GM18870 (cell line): ENCODE measurements at regions not wholly inside any gene's neighbourhood (a gene's known extent, or its start where the extent isn't known, plus 50 kb on each side); places are given as distances from the start of the nearest gene placed in this dataset.

ENCODE experiments used
- ATAC-seq: cut with Tn5 transposase; IDR thresholded peaks from one replicate; pipeline ENCODE4 v1.9.1; 2021; ENCODE audit warnings: moderate library complexity; ENCODE audit not compliant: unreplicated experiment

DNA sequence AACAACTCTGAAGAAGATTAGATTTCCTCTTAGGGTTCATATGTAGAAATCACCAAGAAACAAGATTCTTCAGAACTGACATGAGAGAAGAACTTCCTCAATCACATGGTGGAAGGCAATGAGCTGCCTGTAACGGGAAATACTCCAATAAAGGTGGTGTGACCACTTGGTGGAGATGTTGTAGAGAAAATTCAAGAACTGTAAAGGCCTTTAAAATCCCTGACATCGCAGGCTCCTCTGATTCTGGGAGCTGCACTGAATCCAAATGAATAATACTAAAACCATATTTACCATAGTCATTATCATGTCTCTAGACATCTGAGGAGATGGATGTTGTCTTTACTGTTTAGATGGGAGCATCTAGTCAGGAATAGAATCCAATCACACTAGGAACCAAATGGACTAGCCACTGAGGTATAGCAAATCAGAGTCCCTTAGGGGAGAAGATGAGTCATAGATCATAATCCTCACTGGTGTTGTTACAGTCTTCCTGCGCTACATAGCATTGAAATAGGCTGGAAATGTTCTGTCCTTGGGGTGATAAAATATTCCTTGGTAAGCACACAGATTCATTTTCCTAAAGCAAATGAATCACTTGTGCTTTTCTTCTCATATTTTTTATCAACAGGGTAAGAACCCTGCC lies 321.6 kb upstream of the TENM4 start:
- ATAC-seq, result no peak

DNA sequence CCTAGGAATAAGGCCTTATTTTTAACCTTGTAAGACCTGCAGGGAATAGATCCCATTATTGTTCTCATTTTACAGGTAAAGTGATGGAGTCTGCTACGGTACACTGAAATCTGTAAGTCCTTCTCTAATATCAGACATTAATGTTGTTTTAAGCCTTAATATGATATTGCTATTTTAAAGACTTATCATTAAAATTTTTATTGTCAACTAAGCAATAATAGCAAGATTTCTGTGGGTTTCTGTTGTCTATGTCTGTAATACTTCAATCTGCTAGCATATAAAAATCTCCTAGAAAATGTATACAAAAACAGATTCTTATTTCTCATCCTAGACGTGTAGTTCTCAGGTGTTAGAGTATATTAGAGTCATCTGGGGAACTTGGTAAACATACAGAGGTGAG lies 317.5 kb upstream of the TENM4 start:
- ATAC-seq, result no peak

DNA sequence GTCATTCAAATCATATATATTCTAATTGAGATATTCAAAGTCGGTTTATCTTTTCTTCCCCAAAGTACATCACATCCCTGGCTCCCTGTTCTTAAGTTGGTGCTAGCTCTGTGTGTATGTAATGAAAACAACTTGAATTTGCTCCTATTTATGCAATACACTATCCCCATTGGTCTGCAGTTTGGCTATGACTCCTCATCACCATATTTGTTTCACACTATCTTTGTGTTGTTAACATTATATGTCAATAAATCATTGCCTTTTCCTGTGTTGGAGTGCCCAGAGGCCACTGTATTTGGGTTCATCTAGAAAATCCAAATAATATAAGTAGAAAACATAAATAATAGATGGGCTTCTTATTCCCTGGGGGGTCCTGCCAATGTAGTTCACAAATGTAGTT lies 306.6 kb upstream of the TENM4 start:
- ATAC-seq, result no peak

DNA sequence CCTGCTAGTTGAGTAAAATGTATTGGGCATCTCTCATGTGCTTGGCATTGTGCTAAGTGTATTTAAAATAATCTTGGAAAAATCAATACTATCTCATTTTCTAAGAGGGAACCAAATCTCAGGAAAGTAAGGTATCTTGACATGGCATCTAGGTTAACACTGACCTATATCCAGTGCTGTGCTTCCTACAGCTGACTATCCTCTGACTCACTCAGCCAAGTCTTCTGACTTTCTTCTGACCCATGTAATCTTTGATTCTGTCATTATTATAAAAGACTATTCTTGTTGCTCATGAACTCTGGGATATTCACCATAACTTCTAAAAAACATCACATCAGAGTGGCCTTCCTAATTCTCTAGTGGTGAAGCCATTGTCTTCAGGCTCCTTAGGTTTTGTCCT lies 304.1 kb upstream of the TENM4 start:
- no peak for ATAC-seq

DNA sequence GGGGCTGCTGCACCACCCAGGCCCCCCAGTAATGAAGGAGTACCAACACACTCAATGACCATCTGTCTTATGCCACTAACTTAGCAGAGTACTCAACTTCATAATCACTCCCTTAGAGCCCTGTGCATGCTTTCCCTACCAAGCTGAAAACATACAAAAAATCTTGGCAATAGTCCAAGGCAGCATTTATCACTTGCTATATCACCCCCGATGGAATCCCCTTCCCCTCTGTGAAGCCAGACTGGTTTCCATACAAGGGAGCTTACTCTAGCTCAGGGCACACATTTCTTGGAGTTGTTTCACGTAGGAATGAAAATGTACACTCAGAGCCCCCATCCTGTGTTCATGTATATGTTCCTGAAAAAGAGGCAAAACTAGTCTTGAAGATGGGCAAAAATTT lies 301.3 kb upstream of the TENM4 start:
- no peak for ATAC-seq

DNA sequence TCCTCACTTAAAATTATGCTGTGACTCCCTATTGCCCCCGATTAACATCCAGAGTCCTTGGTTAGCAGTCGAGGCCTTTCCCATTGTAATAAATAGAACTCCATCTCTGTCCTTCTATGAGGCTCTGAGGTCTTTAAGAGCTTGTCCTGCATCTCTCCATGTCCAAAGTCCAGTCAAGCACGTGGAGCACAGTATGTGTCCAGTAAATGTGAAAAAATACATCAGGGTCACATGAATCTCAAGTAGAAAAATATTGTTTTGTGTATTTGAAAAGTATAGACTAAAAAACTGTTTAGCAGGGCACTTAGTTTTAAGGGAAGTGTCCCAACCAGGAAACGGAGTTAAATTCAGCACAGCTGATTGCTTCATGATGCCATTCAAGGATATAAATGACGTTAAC lies 298.8 kb upstream of the TENM4 start:
- ATAC-seq, result no peak

DNA sequence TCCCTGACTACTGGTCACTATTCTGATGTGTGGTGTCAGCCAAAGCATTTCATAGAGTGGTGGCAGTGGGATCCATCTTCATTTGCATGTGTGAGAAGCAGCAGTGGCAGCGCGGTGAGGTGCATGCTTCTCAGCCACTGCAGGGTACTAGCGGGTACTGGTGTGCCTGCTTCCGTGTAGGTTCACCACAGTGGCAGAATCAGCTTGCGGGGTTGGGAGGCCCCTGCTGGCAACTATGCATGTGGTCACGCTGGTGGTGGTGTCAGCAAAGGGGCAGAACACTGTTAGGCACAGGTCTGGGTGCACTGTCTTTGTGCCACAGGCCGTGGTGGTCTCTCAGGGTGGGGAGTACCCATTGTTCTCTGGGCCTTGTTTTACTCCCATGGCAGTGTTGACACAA lies 286.4 kb upstream of the TENM4 start:
- ATAC-seq, result no peak

DNA sequence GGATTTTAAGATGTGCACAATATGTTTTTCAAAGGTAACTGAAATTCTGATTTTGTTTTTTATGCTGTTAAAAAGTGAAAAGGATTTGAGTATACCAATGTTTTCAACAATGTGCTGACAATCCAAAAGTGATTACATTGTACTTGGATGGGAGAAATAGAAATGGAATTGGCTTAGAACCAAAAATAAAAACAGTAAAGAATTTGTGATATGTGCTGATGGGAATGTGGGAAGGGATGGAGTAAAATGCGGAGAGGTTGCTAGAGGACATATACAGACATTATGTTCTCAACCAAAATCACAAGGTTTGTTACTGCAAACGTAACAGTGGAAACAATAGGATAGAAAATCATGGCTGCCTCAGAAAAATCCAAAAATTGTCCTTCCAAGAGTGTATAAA lies 279.3 kb upstream of the TENM4 start:
- no peak for ATAC-seq

DNA sequence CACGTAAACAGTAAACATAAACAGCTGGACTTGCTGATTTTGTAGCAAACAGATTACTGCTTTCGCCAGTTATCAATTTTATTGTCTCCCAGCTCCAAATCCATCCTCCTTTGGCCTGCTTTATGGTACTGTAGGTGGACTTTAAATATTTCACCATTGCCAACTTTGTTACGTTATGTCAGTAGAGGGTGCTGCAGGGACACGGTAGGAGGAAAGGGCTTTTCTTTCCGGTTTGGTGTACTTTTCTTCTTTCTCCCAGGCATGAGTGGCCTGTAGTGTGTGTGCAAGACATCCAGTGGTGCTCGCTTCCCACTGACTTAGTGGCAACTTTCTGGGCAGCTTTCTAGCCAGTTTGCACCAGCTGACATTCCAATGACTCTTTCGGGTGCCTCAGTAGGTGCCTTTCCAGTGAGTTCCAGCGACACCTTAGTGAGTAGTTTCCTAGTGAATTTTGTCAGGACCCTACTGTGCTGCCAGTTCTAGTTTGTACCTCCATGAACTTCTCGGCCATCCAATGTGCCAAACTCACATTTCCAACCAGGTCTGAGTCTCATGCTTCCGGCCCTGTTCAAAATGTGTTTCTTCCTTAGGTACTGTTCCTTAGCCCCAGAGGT lies 267.6 kb upstream of the TENM4 start:
- ATAC-seq, result peak; percentile 72

DNA sequence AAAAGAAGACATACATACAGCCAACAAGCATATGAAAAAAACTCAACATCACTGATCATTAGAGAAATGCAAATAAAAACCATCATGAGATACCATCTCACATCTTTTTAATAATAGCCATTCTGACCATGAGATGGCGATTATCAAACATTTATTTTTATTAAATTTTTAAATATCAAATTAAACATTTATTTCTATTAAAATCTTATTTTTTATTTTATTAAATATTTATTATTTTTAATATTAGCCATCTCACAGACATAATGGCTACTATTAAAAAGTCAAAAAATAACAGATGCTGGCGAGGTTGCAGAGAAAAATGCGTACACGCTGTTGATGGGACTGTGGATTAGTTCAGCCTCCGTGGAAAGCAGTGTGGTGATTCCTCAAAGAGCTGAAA lies 264.8 kb upstream of the TENM4 start:
- ATAC-seq, result no peak

DNA sequence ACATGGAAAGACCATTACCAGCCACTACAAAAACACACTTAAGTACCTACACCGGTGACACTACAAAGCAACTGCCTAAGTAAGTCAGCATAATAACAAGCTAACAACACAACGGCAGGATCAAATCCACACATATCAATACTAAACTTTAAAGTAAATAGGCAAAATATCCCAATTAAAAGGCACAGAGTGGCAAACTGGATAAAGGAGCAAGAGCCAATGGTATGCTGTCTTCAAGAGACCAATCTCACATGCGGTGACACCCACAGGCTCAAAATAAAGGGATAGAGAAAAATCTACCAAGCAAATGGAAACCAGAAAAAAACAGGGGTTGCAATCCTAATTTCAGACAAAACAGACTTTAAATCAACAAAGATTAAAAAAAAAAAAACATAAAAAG lies 261.5 kb upstream of the TENM4 start:
- no peak for ATAC-seq

DNA sequence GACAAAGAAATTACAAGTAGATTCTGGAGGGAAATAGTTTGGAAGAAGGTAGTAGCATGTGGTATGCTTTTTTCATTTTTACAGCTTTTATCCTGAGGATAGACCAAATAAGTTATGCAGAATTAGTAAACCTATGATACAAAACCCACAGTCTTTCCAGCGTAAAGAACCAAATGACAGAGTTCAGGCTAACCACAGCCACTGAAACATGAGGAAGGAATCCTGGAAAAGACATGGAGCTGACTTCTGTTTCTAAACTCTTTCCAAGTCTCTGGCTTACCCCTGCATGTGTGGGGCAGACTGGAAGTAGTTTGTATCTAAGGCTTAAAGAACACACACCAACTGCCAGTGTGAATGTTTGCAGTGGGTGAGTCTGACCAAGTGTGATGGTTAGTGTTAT lies 258.4 kb upstream of the TENM4 start:
- ATAC-seq, result no peak

DNA sequence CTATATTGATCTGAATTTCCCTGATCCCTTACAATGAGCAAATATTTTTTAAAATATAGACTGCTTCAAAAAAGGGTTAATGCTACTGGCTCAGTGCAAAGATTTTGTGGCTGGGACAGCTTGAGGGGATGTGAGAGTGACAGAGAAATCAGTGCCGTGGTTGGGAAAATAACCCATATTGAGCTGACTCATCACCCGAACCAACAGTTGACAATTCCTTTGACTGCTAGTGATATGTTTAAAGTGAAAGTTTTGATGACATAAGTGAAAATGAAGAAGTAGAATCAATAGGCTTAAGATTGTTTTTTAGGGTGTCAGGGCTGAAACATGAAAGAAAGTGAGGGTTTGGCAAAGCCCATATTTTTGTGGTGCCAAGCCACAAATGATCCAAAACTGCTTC lies 257.1 kb upstream of the TENM4 start:
- no peak for ATAC-seq

DNA sequence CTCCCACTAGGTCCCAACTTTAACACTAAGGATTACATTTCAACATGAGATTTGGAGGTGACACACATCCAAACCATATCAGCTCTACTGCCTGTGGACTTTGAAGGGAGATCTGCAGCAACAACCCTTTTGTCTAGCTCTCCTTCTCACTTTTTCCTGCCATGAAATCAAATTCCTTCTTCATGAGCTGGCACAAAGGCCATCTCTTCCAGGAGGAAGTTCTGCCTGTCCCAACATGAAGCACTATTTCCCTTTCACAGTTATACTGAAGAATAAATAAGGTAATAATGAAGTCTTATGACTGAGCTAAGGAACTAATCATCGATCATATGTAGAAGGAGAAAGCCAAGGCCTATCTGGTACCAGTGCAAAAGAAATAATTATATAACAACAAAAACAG lies 253.5 kb upstream of the TENM4 start:
- ATAC-seq, result no peak

DNA sequence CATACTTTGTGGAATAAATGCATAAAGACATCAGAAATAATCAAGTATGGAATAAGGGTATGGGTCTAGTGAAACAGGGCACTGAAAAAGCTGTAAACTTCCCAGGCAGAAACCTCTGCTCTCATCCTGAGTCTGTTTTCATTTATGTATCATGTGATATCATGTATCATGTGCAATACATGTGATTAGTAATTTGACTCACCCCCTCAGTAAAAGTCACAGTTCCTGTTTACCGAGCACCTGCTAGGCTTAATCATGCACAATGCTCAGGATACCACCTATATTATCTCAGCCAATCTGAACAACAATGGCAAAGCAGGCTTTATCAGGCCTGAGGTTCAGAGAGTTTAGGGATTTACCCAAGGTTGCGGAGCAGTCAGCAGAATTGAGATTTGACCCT lies 250.6 kb upstream of the TENM4 start:
- no peak for ATAC-seq

DNA sequence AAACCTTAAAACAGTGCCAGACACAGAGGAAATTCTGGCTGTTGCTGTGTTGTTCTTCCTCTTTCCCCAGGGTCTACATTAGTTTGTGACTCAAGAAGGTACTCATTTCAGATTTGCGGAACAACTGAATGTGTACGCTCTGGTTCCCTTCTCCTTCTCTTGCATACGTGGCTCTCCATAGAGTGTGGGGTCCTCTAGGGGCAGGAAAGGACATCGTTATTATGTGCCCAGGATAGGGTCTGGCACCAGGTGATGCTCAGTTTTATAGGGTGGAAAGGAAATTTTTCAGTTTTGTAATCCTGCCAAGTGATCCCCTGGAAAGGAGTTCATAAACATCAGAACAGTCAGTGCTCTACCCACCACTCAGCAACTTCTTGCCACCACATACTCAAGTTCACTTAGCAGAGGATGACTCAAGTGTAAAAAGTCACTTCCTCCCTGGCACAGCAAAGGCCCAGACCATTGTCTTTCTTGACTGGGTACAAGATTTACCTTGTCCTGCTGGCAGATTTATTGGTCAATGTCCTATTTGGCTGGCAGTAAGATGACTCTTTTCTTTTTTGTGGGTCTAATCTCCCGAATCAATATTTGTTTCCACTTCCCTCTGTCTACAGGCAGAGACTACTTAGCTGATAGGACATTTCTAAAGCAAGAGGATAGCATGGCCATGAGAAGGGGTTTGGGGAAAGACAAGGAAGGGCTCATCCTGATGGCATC lies 246.0 kb upstream of the TENM4 start:
- ATAC-seq, result no peak

DNA sequence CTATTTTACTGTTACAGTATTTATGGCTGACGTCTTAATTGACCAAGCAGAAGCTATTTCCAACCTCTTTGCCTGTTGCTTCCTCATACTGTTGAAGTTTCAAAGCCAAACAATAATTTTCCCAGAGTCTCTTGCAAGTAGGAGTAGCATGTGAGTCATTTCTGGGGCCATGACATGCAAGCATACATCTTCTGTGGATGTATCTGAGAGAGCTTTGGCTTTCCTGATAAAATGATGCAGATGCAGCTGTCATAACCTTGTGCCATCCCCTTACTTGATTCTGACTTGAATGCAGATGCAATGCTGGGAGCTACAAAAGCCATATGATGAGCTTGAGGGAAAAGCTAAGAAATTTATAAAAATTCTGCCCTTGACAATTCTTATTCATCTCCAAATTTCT lies 243.1 kb upstream of the TENM4 start:
- ATAC-seq, result no peak

DNA sequence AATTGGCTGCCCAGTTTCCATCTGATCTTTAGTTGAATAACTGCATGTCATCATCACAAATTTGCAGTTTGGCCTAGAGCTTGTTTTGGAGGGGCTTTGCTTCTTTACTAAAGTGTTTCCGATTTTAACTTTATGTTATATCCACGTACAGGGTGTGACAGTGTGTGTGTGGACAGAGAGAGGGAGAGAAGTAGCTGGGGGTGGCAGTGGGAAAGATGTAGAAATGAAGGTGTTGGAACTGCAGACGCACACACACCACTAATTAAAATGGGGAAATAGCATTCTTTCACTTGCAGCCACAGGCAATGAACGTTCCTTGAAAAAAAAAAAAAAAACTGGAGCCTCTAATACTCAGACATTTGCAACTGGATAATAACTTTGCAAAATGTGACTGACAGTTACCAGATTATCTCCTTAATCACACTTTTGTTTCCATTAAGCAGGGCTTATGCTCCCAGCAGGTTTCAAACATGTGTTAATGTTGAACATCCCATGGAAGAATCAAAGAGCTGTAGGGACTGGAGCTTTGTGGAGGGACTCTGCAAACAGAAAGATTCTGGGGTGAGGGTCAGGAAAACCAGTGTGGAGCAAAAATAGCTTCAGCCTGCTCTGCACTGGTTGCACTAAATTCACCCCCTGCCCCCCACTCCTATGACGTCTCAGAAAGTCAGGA lies 238.1 kb upstream of the TENM4 start:
- ATAC-seq, result no peak

DNA sequence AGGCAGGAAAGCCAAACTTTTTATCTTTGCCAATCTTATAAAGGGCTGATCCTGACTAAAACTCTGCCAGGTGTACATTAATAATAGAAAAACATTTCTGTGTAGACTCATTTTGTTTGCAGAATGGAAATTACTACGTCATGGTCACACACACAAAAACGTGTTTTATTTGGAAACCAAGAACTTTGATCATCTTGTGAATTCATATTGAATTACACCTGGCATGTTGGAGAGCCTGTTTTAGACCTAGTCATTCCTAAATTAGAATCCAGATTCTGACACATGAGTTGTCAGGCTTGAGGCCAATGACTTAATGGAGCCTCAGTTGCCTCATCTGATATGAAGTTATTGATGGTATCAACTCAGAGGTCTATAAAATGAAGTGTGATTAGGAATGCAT lies 235.6 kb upstream of the TENM4 start:
- ATAC-seq, result no peak

DNA sequence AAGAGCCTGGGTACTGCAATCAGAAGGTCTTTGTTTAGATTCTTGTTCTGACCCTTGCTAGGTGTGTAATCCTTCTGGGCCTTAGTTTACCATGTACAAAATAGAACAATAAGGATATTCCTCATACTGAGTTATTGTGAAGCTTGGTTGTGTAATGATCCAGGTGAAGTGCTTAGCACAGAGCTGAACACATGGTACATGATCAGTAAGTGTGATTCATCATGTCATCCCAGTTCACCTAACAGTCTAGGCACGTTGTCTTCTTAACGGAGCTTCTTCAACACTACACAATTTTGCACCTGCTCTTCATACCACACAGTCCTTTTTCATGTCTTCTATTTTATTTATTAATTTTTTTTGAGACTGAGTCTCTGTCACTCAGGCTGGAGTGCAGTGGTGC lies 234.3 kb upstream of the TENM4 start:
- no peak for ATAC-seq

DNA sequence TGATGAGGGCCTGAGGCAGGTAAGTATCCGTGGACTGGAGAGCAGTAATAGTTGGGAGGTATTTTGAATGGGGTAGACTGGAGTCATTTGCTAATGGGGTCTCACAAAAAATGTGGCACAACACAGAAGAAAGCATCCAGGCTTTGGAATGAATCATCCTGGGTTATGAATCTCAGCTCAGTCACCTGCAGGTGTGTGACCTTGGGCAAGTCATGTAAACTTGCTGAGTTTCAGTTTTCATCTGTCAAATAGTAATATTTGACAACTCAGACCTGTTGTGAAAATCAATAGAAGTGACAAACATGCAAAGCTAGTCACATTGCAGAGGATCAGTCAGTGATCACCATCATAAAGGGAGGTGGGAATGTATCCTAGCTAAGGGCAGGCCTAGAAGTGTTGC lies 232.0 kb upstream of the TENM4 start:
- ATAC-seq, result no peak

DNA sequence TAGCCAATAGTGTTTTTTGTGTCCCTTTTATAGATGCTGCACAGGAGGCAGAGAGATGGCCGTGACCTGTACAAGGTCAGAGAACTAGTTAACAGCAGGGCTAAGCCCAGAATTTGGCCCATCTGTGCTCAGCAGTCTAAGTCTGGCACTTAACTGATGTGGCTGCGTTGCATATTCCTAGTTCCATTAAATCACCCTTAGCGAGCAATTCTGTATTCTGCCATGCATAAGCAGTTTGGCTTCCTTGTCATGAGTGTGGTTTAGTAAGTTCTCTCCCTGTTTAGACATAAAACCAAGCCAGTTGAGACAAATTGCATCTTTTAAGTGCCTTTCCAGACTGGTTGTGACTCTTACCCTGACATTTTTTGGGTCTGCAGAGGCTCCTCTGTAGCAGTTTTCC lies 230.6 kb upstream of the TENM4 start:
- no peak for ATAC-seq
